Duodenal mucosa (tissue), 2 donors: ENCODE measurements at regions not wholly inside any gene's neighbourhood (a gene's known extent, or its start where the extent isn't known, plus 50 kb on each side); places are given as distances from the start of the nearest gene placed in this dataset.
"Not testable (repeated sequence)": the region's sequence is repeated elsewhere in the genome, so short reads cannot be mapped to it uniquely, and the experiment has no call there.

Experiments
- H3K27ac ChIP-seq: one replicate; pipeline ENCODE4 v1.7.0; 2013; ENCODE audit warnings: low read depth, low read length
- H3K27me3 ChIP-seq, 2 donors: one replicate each; pipeline ENCODE4 v1.7.0; 2013; ENCODE audit warnings: low read length in 2 of 2, control low read depth in 1 of 2; ENCODE audit not compliant: insufficient read depth in 2 of 2, control insufficient read depth in 1 of 2
- H3K36me3 ChIP-seq, 2 donors: one replicate each; pipeline ENCODE4 v1.7.0; 2013; ENCODE audit warnings: low read length in 2 of 2, control low read depth in 1 of 2; ENCODE audit not compliant: insufficient read depth in 2 of 2, control insufficient read depth in 1 of 2
- H3K4me1 ChIP-seq, 2 donors: one replicate each; pipeline ENCODE4 v1.7.0; 2013; ENCODE audit warnings: low read length in 2 of 2, control low read depth in 1 of 2; ENCODE audit not compliant: insufficient read depth in 2 of 2, control insufficient read depth in 1 of 2
- H3K4me3 ChIP-seq, 2 donors: one replicate each; pipeline ENCODE4 v1.7.0; 2013; ENCODE audit warnings: low read length in 2 of 2, low read depth in 1 of 2
- H3K9ac ChIP-seq, 2 donors: one replicate each; pipeline ENCODE4 v1.7.0; 2013; ENCODE audit warnings: low read length in 2 of 2, low read depth in 1 of 2
- H3K9me3 ChIP-seq, 2 donors: one replicate each; pipeline ENCODE4 v1.7.0; 2013; ENCODE audit warnings: low read length in 2 of 2, control low read depth in 1 of 2; ENCODE audit not compliant: control insufficient read depth in 1 of 2

- Histone ChIP-seq H3K4me1 (no peaks in the 10 kb centered on the region), H3K9me3 (no peaks in the 10 kb centered on the region), H3K27me3 (no peaks in the 10 kb centered on the region), H3K27ac (no peak overlapping the region), H3K9ac (no peak overlapping the region), H3K36me3 (no peaks in the 10 kb centered on the region), H3K4me3 (no peak overlapping the region)
These were observed 162.6 kb downstream of the PRKX start for GRCh38 chrX:3550871-3551270.

GRCh38 chrX:3550160-3550751, 163.2 kb downstream of the PRKX start:
- H3K36me3 ChIP-seq = no peaks in the 10 kb centered on the region
- H3K4me3 ChIP-seq = no peak overlapping the region
- H3K9me3 ChIP-seq = no peaks in the 10 kb centered on the region
- H3K9ac ChIP-seq = no peak overlapping the region
- no peaks in the 10 kb centered on the region for H3K4me1 ChIP-seq
- H3K27me3 ChIP-seq = no peaks in the 10 kb centered on the region
- H3K27ac ChIP-seq = no peak overlapping the region

- Histone ChIP-seq H3K27me3 (no peaks in the 10 kb centered on the region), H3K4me1 (no peaks in the 10 kb centered on the region), H3K4me3 (peak overlapping the region in 1 of 2 donors; percentile 13), H3K9ac (no peak overlapping the region), H3K36me3 (no peaks in the 10 kb centered on the region), H3K9me3 (no peaks in the 10 kb centered on the region), H3K27ac (no peak overlapping the region)
These were observed 164.0 kb downstream of the PRKX start for GRCh38 chrX:3549411-3549911.

GRCh38 chrX:3548765-3549391, 164.6 kb downstream of the PRKX start:
- Histone ChIP-seq H3K27ac (no peak overlapping the region), H3K27me3 (no peaks in the 10 kb centered on the region), H3K9me3 (no peaks in the 10 kb centered on the region), H3K4me3 (peak overlapping the region in 1 of 2 donors; percentile 13), H3K4me1 (no peaks in the 10 kb centered on the region), H3K36me3 (no peaks in the 10 kb centered on the region), H3K9ac (no peak overlapping the region)

GRCh38 chrX:3545901-3546300, 167.5 kb downstream of the PRKX start:
- Histone ChIP-seq H3K27ac (no peak overlapping the region), H3K9ac (no peak overlapping the region), H3K36me3 (no peaks in the 10 kb centered on the region), H3K4me1 (no peaks in the 10 kb centered on the region), H3K4me3 (no peak overlapping the region), H3K9me3 (no peaks in the 10 kb centered on the region), H3K27me3 (no peaks in the 10 kb centered on the region)

GRCh38 chrX:3541336-3541735, 172.1 kb downstream of the PRKX start:
- Histone ChIP-seq H3K4me3 (no peak overlapping the region), H3K4me1 (no peaks in the 10 kb centered on the region), H3K9ac (no peak overlapping the region), H3K27me3 (no peaks in the 10 kb centered on the region), H3K9me3 (no peaks in the 10 kb centered on the region), H3K36me3 (no peaks in the 10 kb centered on the region), H3K27ac (no peak overlapping the region)

GRCh38 chrX:3540105-3540504, 173.3 kb downstream of the PRKX start:
- H3K4me3 ChIP-seq = no peak overlapping the region
- no peak overlapping the region for H3K27ac ChIP-seq
- H3K9ac ChIP-seq = no peak overlapping the region
- H3K9me3 ChIP-seq = no peaks in the 10 kb centered on the region
- no peaks in the 10 kb centered on the region for H3K4me1 ChIP-seq
- no peaks in the 10 kb centered on the region for H3K27me3 ChIP-seq
- no peaks in the 10 kb centered on the region for H3K36me3 ChIP-seq

GRCh38 chrX:3532581-3533085, 180.8 kb downstream of the PRKX start:
- H3K9me3 ChIP-seq = no peaks in the 10 kb centered on the region
- H3K27ac ChIP-seq = no peak overlapping the region
- no peak overlapping the region for H3K4me3 ChIP-seq
- no peak overlapping the region for H3K9ac ChIP-seq
- H3K36me3 ChIP-seq = no peaks in the 10 kb centered on the region
- no peaks in the 10 kb centered on the region for H3K4me1 ChIP-seq
- no peaks in the 10 kb centered on the region for H3K27me3 ChIP-seq

GRCh38 chrX:3531435-3531834, 182.0 kb downstream of the PRKX start:
- H3K27ac ChIP-seq, H3K4me3 ChIP-seq, H3K36me3 ChIP-seq, H3K9me3 ChIP-seq, H3K9ac ChIP-seq, H3K27me3 ChIP-seq, H3K4me1 ChIP-seq: not testable (repeated sequence)

GRCh38 chrX:3529466-3530010, 183.1 kb upstream of the MXRA5 start:
- no peak overlapping the region for H3K27ac ChIP-seq
- no peaks in the 10 kb centered on the region for H3K36me3 ChIP-seq
- no peaks in the 10 kb centered on the region for H3K9me3 ChIP-seq
- H3K4me1 ChIP-seq = no peaks in the 10 kb centered on the region
- no peak overlapping the region for H3K4me3 ChIP-seq
- H3K9ac ChIP-seq = no peak overlapping the region
- no peaks in the 10 kb centered on the region for H3K27me3 ChIP-seq
